Liver (tissue), 7 donors: ENCODE measurements at regions not wholly inside any gene's neighbourhood (a gene's known extent, or its start where the extent isn't known, plus 50 kb on each side); places are given as distances from the start of the nearest gene placed in this dataset.

Source experiments
- DNase-seq: peaks from one replicate; pipeline ENCODE4 v3.0.0-alpha.2; 2017; ENCODE audit warnings: low spot score
- H3K27ac ChIP-seq, 2 donors: one replicate each; pipeline ENCODE4 v1.7.0; 2013; ENCODE audit warnings: inconsistent platforms in 2 of 2, low read length in 2 of 2, control low read depth in 1 of 2, low read depth in 1 of 2, mild to moderate bottlenecking in 1 of 2
- H3K27me3 ChIP-seq, 4 donors: one replicate each; pipeline versions ENCODE4 v1.6.1 to v1.7.0; 2013; ENCODE audit warnings: low read length in 3 of 4, inconsistent platforms in 1 of 4, mild to moderate bottlenecking in 1 of 4, moderate library complexity in 1 of 4; ENCODE audit not compliant: control insufficient read depth in 4 of 4, insufficient read depth in 4 of 4
- H3K36me3 ChIP-seq, 4 donors: one replicate each; pipeline versions ENCODE4 v1.6.1 to v1.7.0; 2013; ENCODE audit warnings: low read length in 3 of 4, mild to moderate bottlenecking in 3 of 4, low read depth in 1 of 4, moderate library complexity in 1 of 4; ENCODE audit not compliant: control insufficient read depth in 4 of 4, insufficient read depth in 3 of 4
- H3K4me1 ChIP-seq, 4 donors: one replicate each; pipeline versions ENCODE4 v1.6.1 to v1.7.0; 2013; ENCODE audit warnings: low read length in 3 of 4, mild to moderate bottlenecking in 3 of 4, moderate library complexity in 1 of 4; ENCODE audit not compliant: control insufficient read depth in 4 of 4, insufficient read depth in 4 of 4
- H3K4me3 ChIP-seq, 3 donors: one replicate each; pipeline versions ENCODE4 v1.6.1 to v1.7.0; 2013; ENCODE audit warnings: low read length in 3 of 3, control low read depth in 1 of 3, low read depth in 1 of 3, mild to moderate bottlenecking in 1 of 3
- H3K9ac ChIP-seq, 2 donors: one replicate each; pipeline ENCODE4 v1.7.0; 2013; ENCODE audit warnings: low read length in 2 of 2, mild to moderate bottlenecking in 2 of 2, moderate library complexity in 2 of 2, control low read depth in 1 of 2, low read depth in 1 of 2
- H3K9me3 ChIP-seq, 4 donors: one replicate each; pipeline versions ENCODE4 v1.6.1 to v1.7.0; 2013; ENCODE audit warnings: low read length in 3 of 4; ENCODE audit not compliant: control insufficient read depth in 4 of 4
- ATF3 ChIP-seq: IDR thresholded peaks from 2 replicates; pipeline ENCODE4 v1.6.1; 2016; ENCODE audit warnings: antibody characterized with exemption
- EGR1 ChIP-seq, 2 donors: IDR thresholded peaks; 2 replicates each; pipeline ENCODE4 v1.6.1; 2016 to 2018; ENCODE audit warnings: antibody characterized with exemption in 2 of 2, low read depth in 2 of 2
- FOXA1 ChIP-seq: IDR thresholded peaks from 2 replicates; pipeline ENCODE4 v1.6.1; 2016; ENCODE audit warnings: antibody characterized with exemption
- GABPA ChIP-seq, 2 donors: IDR thresholded peaks in 1 of 2; conservative IDR thresholded peaks in 1 of 2; 2 replicates each; pipeline ENCODE4 v1.6.1; 2016; ENCODE audit warnings: antibody characterized with exemption in 2 of 2, mild to moderate bottlenecking in 1 of 2, moderate library complexity in 1 of 2
- HNF4A ChIP-seq, 2 donors: conservative IDR thresholded peaks; 2 replicates each; pipeline ENCODE4 v1.6.1; 2016; ENCODE audit warnings: antibody characterized with exemption in 2 of 2, mild to moderate bottlenecking in 2 of 2
- HNF4G ChIP-seq: IDR thresholded peaks from 2 replicates; pipeline ENCODE4 v1.6.1; 2016; ENCODE audit warnings: antibody characterized with exemption
- JUND ChIP-seq, 2 donors: IDR thresholded peaks; 2 replicates each; pipeline ENCODE4 v1.6.1; 2016; ENCODE audit warnings: antibody characterized with exemption in 2 of 2
- MAX ChIP-seq: IDR thresholded peaks from 2 replicates; pipeline ENCODE4 v1.6.1; 2016; ENCODE audit warnings: antibody characterized with exemption
- NR2F2 ChIP-seq: IDR thresholded peaks from 2 replicates; pipeline ENCODE4 v1.6.1; 2016; ENCODE audit warnings: antibody characterized with exemption
- RAD21 ChIP-seq, 2 donors: IDR thresholded peaks; 2 replicates each; pipeline ENCODE4 v1.6.1; 2016; ENCODE audit warnings: antibody characterized with exemption in 2 of 2, mild to moderate bottlenecking in 2 of 2
- REST ChIP-seq: IDR thresholded peaks from 2 replicates; pipeline ENCODE4 v1.6.1; 2016; ENCODE audit warnings: antibody characterized with exemption, mild to moderate bottlenecking
- RXRA ChIP-seq, 2 donors: IDR thresholded peaks; 2 replicates each; pipeline ENCODE4 v1.6.1; 2017 to 2018; ENCODE audit warnings: antibody characterized with exemption in 2 of 2, mild to moderate bottlenecking in 1 of 2
- SP1 ChIP-seq: IDR thresholded peaks from 2 replicates; pipeline ENCODE4 v1.6.1; 2018; ENCODE audit warnings: antibody characterized with exemption, mild to moderate bottlenecking
- TAF1 ChIP-seq: conservative IDR thresholded peaks from 2 replicates; pipeline ENCODE4 v1.6.1; 2016; ENCODE audit warnings: antibody characterized with exemption, mild to moderate bottlenecking
- YY1 ChIP-seq: IDR thresholded peaks from 2 replicates; pipeline ENCODE4 v1.6.1; 2016; ENCODE audit warnings: antibody characterized with exemption, mild to moderate bottlenecking
- ZBTB33 ChIP-seq: IDR thresholded peaks from 2 replicates; pipeline ENCODE4 v1.6.1; 2016; ENCODE audit warnings: antibody characterized with exemption
- WGBS: extraction: QIAGEN DNeasy Blood & Tissue Kit; methylation state at CpG from one replicate; pipeline ENCODE4 v1.1.7; 2013; 5-methylcytosine and 5-hydroxymethylcytosine counted together
- donor health status: healthy.
- donor health status: healthy.
- donor health status: healthy.
- donor health status: healthy.

GRCh38 chrX:16461968-16462367 is 188.0 kb upstream of the S100G start:
- Histone ChIP-seq H3K4me1 (no peaks in the 10 kb centered on the region), H3K4me3 (no peak overlapping the region), H3K9me3 (no peaks in the 10 kb centered on the region), H3K27me3 (no peaks in the 10 kb centered on the region), H3K9ac (no peak overlapping the region), H3K27ac (no peak overlapping the region), H3K36me3 (no peaks in the 10 kb centered on the region)
- 96% methylated on average over 1 of the region's 1 CpG for WGBS
- TF ChIP-seq SP1 (no peak), YY1 (no peak), ZBTB33 (no peak), MAX (no peak), RAD21 (IDR thresholded peaks at IDR 0.05) (no peak), HNF4A (conservative IDR thresholded peaks at IDR 0.05) (no peak), GABPA (IDR thresholded peaks at IDR 0.05 in 1 of 2, conservative IDR thresholded peaks at IDR 0.05 in 1 of 2) (no peak), RXRA (IDR thresholded peaks at IDR 0.05) (no peak), REST (no peak), NR2F2 (no peak), EGR1 (IDR thresholded peaks at IDR 0.05; ENCODE audit: low read depth in 2 of 2) (no peak), ATF3 (no peak), FOXA1 (no peak), HNF4G (no peak), JUND (IDR thresholded peaks at IDR 0.05) (no peak)
- no peak for DNase-seq

- H3K27me3 ChIP-seq, result no peaks in the 10 kb centered on the region
- no peak overlapping the region for H3K4me3 ChIP-seq
- no peak for TF ChIP-seq TAF1
- no peak for TF ChIP-seq FOXA1
- TF ChIP-seq REST, result no peak
- no peak overlapping the region for H3K27ac ChIP-seq
- DNase-seq, result no peak
- no peak overlapping the region for H3K9ac ChIP-seq
- no peaks in the 10 kb centered on the region for H3K4me1 ChIP-seq
- H3K36me3 ChIP-seq, result no peaks in the 10 kb centered on the region
- no peaks in the 10 kb centered on the region for H3K9me3 ChIP-seq
- 88% methylated on average over 6 of the region's 6 CpGs for WGBS
Measured at GRCh38 chrX:16462912-16463311, 187.0 kb upstream of the S100G start.
